HG03108 (cell line): ENCODE measurements at regions not wholly inside any gene's neighbourhood (a gene's known extent, or its start where the extent isn't known, plus 50 kb on each side); places are given as distances from the start of the nearest gene placed in this dataset.
"Not testable (repeated sequence)": the region's sequence is repeated elsewhere in the genome, so short reads cannot be mapped to it uniquely, and the experiment has no call there.

ENCODE experiments used
- ATAC-seq: cut with Tn5 transposase; IDR thresholded peaks from one replicate; pipeline ENCODE4 v1.9.1; 2021; ENCODE audit warnings: moderate library complexity; ENCODE audit not compliant: unreplicated experiment

DNA sequence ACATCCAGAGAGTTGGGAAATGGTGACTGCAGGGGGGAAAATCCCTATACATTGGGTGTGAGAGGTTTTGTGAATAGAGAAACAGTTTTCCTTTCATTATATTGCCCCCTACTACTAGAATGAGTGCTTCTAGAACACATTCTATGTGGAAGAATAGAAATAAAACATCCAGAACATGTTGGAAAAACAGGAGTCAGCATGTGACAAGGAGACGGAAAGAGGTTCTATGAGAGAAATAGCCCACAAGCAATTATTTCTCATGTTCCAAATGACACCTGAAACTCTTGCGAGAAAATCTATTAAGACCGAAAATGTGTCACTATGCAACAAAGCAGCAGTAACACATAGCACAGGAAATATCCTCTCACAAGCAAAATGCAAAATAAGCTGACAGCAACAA lies 202.7 kb upstream of the SPOPL start:
- peak; percentile 56 for ATAC-seq

GRCh38 chr2:138306626-138307025 lies 194.9 kb upstream of the SPOPL start:
- ATAC-seq = no peak

- ATAC-seq = no peak
These were observed 194.5 kb upstream of the SPOPL start for GRCh38 chr2:138307099-138307498.

DNA sequence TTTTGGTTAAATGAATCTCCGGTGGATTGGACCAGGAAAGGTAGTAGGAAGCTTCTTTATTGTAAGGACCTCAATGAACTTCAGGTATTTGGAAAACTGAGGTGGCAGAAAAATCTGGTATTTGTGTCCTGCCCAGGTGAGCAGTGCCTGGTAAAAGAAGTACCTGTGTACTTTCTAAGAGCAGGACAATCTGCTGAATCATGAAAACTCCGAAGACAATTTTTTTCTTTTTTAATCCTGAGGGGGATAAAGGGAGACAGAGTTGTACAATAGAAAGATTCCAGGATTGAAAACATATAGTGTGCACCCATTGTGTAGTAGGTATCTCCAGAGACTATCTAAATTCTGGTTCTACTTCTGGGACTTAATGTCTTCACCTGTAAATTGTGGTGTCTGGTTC lies 191.8 kb upstream of the SPOPL start:
- no peak for ATAC-seq

DNA sequence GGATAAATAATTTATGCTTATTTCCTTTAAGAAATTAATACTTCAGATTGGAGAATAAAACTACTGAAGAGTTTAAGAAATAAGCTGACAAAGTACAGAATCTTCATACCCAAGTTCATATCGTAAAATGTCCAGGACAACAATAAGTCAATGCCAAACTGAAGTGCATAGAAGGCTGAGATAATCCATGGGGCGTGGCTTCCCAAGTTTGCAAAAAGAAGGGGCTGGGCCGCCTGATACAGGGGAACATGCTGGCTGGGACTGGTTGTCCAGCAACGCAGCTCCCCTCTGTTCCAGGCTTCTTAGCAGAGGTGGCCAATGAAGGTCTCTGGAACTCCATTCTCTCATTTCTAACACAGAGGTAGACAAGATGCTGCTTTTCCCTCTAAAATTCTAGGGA lies 189.5 kb upstream of the SPOPL start:
- ATAC-seq = no peak

DNA sequence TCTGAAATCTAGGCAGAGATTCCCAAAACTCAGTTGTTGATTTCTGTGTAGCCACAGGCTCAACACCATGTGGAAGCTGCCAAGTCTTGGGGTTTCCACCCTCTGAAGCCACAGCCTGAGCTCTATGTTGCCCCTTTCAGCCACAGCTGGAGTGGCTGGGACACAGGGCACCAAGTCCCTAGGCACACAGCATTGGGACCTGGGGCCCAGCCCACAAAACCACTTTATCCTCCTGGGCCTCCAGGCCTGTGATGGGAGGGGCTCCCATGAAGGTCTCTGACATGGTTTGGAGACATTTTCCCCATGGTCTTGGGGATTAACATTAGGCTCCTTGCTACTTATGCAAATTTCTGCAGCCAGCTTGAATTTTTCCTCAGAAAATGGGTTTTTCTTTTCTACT lies 186.0 kb upstream of the SPOPL start:
- not testable (repeated sequence) for ATAC-seq

DNA sequence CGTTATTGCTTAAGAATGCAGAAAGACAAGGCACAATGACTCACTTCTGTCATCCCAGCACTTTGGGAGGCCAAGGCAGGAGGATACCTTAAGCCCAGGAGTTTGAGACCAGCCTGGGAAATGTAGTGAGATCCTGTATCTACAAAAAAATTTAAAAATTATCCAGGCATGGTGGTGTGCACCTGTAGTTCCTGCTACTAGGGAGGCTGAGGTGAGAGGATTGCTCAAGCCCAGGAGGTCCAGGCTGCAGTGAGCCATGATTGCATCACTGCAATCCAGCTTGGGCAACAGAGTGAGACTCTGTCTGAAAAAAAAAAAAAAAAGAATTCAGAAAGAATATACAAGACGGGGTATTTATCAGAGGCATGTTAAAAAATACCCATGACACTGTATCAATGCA lies 182.0 kb upstream of the SPOPL start:
- ATAC-seq = no peak

GRCh38 chr2:138321458-138321857 lies 180.1 kb upstream of the SPOPL start:
- ATAC-seq = no peak

DNA sequence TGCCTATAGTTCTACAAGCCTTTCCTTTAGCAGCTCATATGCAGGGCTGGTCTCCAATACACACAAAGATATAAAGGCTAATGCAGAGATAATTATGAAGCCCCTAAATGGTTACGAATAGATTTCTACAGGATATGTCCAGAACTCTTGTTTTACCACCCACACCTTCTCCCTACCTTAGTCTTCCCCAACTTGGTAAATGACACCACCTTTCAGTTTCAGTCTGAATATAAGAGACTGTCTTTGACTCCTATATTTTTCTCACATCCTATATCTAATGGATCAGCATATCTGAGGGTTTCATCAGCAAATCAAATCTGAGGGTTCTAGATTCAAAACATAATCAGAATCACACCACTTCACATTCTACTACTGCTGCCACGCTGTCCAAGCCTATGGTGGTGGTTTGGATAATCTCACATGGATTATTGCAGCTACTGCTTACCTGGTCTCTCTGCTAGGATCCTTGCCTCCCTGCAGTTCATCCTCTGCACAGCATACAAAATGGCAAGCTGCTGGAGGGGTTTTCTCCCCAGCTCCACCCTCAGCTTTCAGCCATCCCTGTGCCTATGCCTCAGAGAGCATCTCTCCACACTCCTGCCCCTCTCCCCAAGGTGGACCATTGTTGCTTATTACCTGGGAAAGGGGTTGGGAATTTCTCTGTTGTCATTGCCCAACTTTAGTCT lies 178.0 kb upstream of the SPOPL start:
- ATAC-seq = no peak

GRCh38 chr2:138324068-138324771 lies 177.3 kb upstream of the SPOPL start:
- ATAC-seq = no peak

DNA sequence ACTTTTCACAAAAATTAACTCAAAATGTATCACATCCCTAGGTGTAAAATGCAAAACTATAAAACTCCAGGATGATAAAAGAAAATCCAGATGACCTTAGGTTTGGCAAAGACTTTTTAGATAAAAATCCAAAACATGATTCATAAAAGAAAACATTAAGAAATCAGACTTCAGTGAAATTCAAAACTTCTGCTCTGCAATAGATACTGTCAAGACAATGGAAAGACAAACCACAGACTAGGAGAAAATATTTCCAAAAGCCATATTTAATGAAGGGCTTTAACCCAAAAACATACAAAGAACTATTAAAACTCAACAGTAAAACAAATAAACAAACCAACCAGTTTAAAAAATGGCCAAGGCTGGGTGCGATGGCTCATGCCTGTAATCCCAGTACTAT lies 173.6 kb upstream of the SPOPL start:
- ATAC-seq = no peak

DNA sequence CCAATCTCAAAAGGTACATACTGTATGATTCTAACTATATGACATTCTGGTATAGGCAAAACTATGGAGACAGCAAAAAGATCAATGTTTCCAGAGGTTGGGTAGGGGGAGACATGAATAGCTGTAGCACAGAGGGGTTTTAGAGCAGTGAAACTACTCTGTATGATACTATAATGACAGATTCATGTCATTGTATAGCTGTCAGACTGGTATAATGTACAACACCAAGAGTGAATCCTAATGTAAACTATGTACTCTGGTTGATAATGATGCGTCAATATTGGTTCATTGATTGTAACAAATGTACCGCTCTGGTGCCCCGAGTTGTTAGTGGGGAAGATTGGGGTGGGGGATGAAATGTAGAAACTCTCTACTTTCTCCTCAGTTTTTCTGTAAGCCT lies 172.4 kb upstream of the SPOPL start:
- no peak for ATAC-seq

- no peak for ATAC-seq
These were observed 172.0 kb upstream of the SPOPL start for GRCh38 chr2:138329591-138329990.

- ATAC-seq = no peak
These were observed 168.4 kb upstream of the SPOPL start for GRCh38 chr2:138333121-138333520.

- ATAC-seq = no peak
These were observed 167.9 kb upstream of the SPOPL start for GRCh38 chr2:138333677-138334076.

GRCh38 chr2:138334323-138334722 lies 167.2 kb upstream of the SPOPL start:
- ATAC-seq = no peak

GRCh38 chr2:138335036-138335435 lies 166.5 kb upstream of the SPOPL start:
- no peak for ATAC-seq

DNA sequence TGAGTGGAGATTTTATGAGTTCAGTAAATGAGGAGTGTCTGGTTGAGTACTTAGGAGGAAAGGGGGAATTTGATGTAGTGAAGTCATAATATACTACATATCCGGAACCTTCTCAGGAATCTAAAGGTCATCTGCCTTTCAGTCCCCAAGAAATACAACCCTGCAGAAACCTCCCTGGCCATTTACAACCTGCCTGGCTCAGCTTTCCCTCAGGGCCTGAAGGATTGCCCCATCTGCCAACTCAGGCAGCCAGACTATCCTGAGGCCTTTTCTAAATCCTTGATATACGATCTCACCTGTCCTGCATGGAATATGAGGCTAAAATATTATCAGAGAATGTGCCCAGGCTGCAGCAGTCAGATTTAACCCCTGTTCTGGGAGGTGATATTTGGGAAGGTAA lies 165.4 kb upstream of the SPOPL start:
- ATAC-seq = no peak

DNA sequence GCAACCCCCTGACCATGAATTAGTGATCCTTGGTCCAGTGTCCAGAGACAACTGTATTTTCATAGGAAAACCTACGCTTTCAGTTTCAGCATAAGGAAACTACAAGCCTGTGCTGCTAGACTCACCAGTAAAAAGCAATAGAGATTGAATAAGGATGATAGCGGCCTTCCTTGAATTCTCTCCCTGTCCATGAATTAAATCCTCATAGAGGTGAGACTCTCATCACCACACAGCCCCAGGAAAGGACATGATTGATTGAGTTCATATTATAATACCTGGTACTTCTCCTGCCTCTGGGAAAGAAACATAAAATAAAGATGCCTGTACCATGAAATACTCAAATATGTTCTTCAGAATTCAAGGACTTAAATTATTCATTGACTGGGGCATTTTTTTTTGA lies 146.3 kb upstream of the SPOPL start:
- no peak for ATAC-seq

DNA sequence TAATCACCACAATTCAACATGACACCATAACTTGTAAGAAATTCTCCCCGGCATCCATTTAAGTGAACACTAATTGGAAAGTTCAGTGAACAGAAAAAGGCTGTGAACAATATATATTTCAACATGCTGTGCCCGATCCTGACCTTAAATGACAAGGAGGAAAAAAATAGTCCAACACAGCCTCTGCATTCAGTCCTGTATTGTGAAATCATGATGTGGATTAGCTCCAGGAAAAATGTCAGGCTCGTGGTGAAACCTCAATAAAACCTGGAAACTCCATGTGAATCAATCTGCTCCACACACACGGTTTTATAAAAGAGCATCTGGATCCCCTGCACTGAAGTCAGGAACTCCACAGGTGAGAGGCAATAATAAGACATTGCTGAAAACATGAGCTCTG lies 145.4 kb upstream of the SPOPL start:
- no peak for ATAC-seq

DNA sequence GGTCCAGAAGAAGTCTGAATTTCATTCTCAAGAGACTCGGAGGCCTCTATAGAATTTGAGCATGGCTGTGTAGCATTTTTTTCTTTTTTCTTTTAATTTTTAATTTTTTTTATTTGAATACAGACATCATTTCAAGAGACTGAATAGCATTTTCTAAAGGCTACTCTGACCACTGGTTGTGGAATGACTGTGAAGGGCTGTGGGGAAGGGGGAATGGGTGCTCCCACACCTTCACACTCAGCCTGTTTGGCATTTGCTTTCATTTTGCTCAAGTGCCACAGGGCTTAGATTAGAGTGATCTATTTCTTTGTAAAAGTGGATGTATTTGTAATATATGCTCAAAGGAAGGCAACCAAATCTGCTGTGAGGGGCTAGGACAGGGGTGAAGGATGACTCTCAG lies 142.0 kb upstream of the SPOPL start:
- ATAC-seq = no peak

DNA sequence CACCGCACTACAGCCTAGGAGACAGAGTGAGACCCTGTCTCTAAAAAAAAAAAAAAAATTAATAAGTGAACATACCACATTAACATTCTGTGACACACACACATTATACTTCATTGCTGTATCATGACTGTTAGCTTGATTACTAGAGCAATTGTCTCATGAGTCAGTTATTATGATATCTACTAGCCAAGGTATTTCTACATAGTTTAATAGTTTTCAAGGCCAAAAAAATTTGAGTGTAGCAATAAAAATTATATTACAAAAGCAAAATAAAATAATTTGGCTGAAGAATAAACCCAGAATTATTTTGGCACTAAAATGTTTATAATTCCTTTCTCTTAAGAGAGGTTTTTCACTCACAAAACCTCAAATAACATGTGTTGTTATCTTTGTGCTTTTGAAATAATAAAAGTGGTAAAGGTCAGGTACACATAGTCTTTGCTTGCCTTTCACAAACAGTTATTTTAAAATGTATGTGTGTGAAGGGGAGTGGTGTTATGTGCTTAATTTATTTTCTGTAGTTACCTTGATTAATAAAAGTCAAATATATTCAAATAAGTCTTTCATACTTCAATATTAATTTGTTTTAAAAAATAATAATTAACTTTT lies 136.9 kb upstream of the SPOPL start:
- no peak for ATAC-seq
